Type B pancreatic cell (in vitro differentiated cells): ENCODE measurements at regions not wholly inside any gene's neighbourhood (a gene's known extent, or its start where the extent isn't known, plus 50 kb on each side); places are given as distances from the start of the nearest gene placed in this dataset.

Source experiments
- DNase-seq: peaks from one replicate; pipeline ENCODE4 v3.0.0; 2021; ENCODE audit warnings: mixed read lengths; ENCODE audit not compliant: unreplicated experiment; ENCODE audit errors: extremely low spot score
- H3K27ac Mint-ChIP-seq: 2 replicates; pipeline ENCODE4 v1.8.0; 2021; ENCODE audit warnings: mild to moderate bottlenecking, mixed read lengths
- H3K27me3 Mint-ChIP-seq: 2 replicates; pipeline ENCODE4 v1.8.0; 2021; ENCODE audit warnings: mixed read lengths
- H3K36me3 Mint-ChIP-seq: 2 replicates; pipeline ENCODE4 v1.8.0; 2021; ENCODE audit warnings: mixed read lengths
- H3K4me1 Mint-ChIP-seq: one replicate; pipeline ENCODE4 v1.8.0; 2021; ENCODE audit warnings: mixed read lengths; ENCODE audit not compliant: unreplicated experiment
- H3K4me3 Mint-ChIP-seq: 2 replicates; pipeline ENCODE4 v1.8.0; 2021; ENCODE audit warnings: mild to moderate bottlenecking, mixed read lengths
- H3K9me3 Mint-ChIP-seq: 2 replicates; pipeline ENCODE4 v1.8.0; 2021; ENCODE audit warnings: mixed read lengths
- CTCF ChIP-seq: fragments of 200-600 bp; sonication (generic); conservative IDR thresholded peaks from 2 replicates; pipeline ENCODE4 v1.5.0; 2021; ENCODE audit warnings: antibody characterized with exemption, mild to moderate bottlenecking

GRCh38 chr2:188894979-188895378 lies 79.2 kb upstream of the COL3A1 start:
- TF ChIP-seq CTCF: no peak
- no peak for DNase-seq
- no peaks in the 10 kb centered on the region for H3K36me3 Mint-ChIP-seq
- H3K4me3 Mint-ChIP-seq: no peak overlapping the region
- no peaks in the 10 kb centered on the region for H3K9me3 Mint-ChIP-seq
- H3K4me1 Mint-ChIP-seq: no peaks in the 10 kb centered on the region
- H3K27ac Mint-ChIP-seq: no peak overlapping the region
- no peaks in the 10 kb centered on the region for H3K27me3 Mint-ChIP-seq

GRCh38 chr2:188897096-188897495 lies 77.1 kb upstream of the COL3A1 start:
- Mint-ChIP-seq H3K4me3 (no peak overlapping the region), H3K27ac (no peak overlapping the region), H3K9me3 (no peaks in the 10 kb centered on the region), H3K36me3 (no peaks in the 10 kb centered on the region), H3K4me1 (no peaks in the 10 kb centered on the region), H3K27me3 (no peaks in the 10 kb centered on the region)
- TF ChIP-seq CTCF: no peak
- DNase-seq: no peak

GRCh38 chr2:188898261-188898660 lies 75.9 kb upstream of the COL3A1 start:
- Mint-ChIP-seq H3K27ac (no peak overlapping the region), H3K36me3 (no peaks in the 10 kb centered on the region), H3K27me3 (no peaks in the 10 kb centered on the region), H3K4me1 (no peaks in the 10 kb centered on the region), H3K4me3 (no peak overlapping the region), H3K9me3 (no peaks in the 10 kb centered on the region)
- TF ChIP-seq CTCF: no peak
- DNase-seq: no peak

- DNase-seq: no peak
- no peak for TF ChIP-seq CTCF
- Mint-ChIP-seq H3K27ac (no peak overlapping the region), H3K4me1 (no peaks in the 10 kb centered on the region), H3K9me3 (no peaks in the 10 kb centered on the region), H3K27me3 (no peaks in the 10 kb centered on the region), H3K4me3 (no peak overlapping the region), H3K36me3 (no peaks in the 10 kb centered on the region)
Observed at GRCh38 chr2:188902901-188903491, 71.2 kb upstream of the COL3A1 start.

- no peaks in the 10 kb centered on the region for H3K27me3 Mint-ChIP-seq
- H3K36me3 Mint-ChIP-seq: no peaks in the 10 kb centered on the region
- no peak overlapping the region for H3K4me3 Mint-ChIP-seq
- no peaks in the 10 kb centered on the region for H3K9me3 Mint-ChIP-seq
- TF ChIP-seq CTCF: no peak
- no peak overlapping the region for H3K27ac Mint-ChIP-seq
- no peak for DNase-seq
- H3K4me1 Mint-ChIP-seq: no peaks in the 10 kb centered on the region
Observed at GRCh38 chr2:188903740-188904139, 70.4 kb upstream of the COL3A1 start.

GRCh38 chr2:188909036-188909435 lies 65.1 kb upstream of the COL3A1 start:
- no peak for TF ChIP-seq CTCF
- Mint-ChIP-seq H3K27ac (no peak overlapping the region), H3K27me3 (no peaks in the 10 kb centered on the region), H3K4me3 (no peak overlapping the region), H3K9me3 (peaks cover 7% of the 10 kb centered on the region), H3K36me3 (no peaks in the 10 kb centered on the region), H3K4me1 (no peaks in the 10 kb centered on the region)
- DNase-seq: no peak
